ENCODE measurements at regions not wholly inside any gene's neighbourhood (a gene's known extent, or its start where the extent isn't known, plus 50 kb on each side); places are given as distances from the start of the nearest gene placed in this dataset.

DNA sequence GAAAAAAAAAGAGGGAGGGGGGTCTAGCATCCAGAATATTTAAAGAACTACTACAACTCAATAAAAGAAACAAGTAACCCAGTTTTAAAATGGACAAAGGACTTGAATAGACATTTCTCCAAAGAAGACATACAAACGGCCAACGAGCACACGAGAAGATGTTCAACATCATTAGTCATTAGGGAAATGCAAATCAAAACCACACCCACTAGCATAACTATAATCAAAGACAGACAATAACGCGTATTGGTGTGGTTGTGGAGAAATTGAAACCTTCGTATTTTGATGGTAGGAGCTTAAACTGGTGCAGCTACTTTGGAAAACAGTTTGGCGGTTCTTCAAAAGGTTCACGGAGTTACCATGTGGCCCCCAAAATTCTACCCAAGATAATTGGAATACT is 64.3 kb upstream of the CAB39 start:
- DNase-seq (ENCODE audit: low read depth), result no peak

DNA sequence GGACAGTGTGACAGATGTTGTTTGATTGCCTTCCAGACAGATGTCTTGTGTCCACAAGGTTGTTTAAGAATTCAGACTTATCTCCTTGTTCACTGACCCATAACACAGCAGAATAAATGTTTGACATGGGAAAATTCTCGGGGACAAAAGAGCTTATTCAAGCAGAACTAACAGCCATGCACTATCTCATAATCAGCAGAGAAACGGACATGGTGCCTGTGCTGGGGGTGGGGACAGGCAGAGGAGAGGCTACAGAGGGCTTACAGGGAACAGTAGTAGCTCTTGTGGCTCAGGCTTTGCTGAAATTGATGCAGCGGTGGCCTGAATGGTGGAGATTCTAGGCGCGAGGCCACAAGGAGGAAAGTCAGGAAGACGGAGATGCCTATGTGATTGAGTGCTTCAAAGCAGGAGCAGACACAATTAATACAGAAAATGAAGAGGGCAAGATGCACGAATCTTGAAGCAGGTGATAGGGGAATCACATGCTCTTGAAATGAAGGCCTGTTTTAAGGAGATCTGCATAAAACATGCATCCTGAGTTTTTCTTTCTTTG is 62.0 kb upstream of the CAB39 start:
- TF ChIP-seq, protein P1, sequence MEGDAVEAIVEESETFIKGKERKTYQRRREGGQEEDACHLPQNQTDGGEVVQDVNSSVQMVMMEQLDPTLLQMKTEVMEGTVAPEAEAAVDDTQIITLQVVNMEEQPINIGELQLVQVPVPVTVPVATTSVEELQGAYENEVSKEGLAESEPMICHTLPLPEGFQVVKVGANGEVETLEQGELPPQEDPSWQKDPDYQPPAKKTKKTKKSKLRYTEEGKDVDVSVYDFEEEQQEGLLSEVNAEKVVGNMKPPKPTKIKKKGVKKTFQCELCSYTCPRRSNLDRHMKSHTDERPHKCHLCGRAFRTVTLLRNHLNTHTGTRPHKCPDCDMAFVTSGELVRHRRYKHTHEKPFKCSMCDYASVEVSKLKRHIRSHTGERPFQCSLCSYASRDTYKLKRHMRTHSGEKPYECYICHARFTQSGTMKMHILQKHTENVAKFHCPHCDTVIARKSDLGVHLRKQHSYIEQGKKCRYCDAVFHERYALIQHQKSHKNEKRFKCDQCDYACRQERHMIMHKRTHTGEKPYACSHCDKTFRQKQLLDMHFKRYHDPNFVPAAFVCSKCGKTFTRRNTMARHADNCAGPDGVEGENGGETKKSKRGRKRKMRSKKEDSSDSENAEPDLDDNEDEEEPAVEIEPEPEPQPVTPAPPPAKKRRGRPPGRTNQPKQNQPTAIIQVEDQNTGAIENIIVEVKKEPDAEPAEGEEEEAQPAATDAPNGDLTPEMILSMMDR (conservative IDR thresholded peaks at IDR 0.05; ENCODE audit: low read length), result no peak
- no peak for DNase-seq (ENCODE audit: low read depth)
- no peak overlapping the region for H3K4me3 ChIP-seq (ENCODE audit: low read length)

More for the DNA sequence above, 64.3 kb upstream of the CAB39 start:
- H3K4me3 ChIP-seq (ENCODE audit: low read length), result no peak overlapping the region
- TF ChIP-seq, protein P1 (conservative IDR thresholded peaks at IDR 0.05; ENCODE audit: low read length), result no peak

DNA sequence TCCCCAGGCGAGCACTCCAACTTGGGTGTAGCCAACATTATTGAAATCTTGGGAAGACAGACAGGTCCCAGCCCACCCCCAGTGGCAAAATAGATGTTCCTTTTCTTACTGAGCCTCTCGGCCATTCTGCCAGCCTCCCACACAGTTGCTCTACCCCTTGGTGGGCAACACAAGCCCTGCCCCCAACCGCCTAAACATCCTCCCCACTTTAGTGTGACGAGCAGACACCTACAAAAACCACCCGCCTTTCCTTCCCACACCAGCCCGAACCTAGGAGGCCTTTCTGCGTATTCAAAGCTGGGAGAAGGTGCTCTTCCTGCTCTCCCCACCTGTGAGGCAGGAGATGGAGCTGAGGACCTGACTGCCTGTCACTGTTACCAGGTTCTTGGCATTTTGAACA is 58.6 kb upstream of the CAB39 start:
- DNase-seq (ENCODE audit: low read depth), result no peak
- TF ChIP-seq, protein P1 (conservative IDR thresholded peaks at IDR 0.05; ENCODE audit: low read length), result no peak
- no peak overlapping the region for H3K4me3 ChIP-seq (ENCODE audit: low read length)

DNA sequence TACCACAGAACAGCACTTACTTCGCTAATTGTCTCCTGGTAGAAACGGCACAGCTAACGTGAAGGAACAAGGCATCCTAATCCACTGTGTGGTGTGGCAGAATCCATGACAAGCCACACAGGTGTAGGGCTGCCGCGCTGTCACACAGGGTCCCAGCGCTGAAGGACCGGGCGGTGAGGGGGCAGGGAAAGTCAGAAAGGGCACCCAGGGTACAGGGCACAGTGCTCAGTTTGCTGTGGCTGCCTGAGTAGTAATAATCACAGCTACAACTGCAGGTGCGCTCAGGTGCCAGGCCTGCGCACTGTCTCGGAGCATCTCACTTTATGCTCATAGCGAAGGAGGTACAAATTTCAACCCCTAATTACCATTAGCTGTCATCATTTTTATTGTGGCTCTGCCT is 55.2 kb upstream of the CAB39 start:
- no peak overlapping the region for H3K4me3 ChIP-seq (ENCODE audit: low read length)
- DNase-seq (ENCODE audit: low read depth), result no peak

DNA sequence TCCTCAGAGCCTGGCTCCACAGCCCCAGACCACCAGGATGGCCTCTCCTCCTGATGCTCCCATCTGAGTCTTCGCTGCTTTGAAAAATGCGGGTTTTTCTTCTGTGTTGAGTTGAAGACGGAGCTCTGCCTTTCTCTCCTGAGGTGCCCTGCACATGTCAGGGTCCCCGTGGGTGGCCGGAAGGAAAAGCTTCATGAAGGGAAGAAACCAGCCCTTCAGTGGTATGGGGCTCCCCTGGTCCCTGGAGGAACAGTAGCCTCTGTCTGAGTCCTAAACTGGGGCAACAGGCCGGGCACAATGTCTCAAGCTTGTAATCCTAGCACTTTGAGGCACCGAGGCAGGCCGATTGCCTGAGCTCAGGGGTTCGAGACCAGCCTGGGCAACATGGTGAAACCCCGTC is 54.7 kb upstream of the CAB39 start:
- no peak for DNase-seq (ENCODE audit: low read depth)
- H3K4me3 ChIP-seq (ENCODE audit: low read length), result no peak overlapping the region
- TF ChIP-seq, protein P1 (conservative IDR thresholded peaks at IDR 0.05; ENCODE audit: low read length), result no peak

More for the DNA sequence above, 55.2 kb upstream of the CAB39 start:
- TF ChIP-seq, protein P1 (conservative IDR thresholded peaks at IDR 0.05; ENCODE audit: low read length), result no peak

DNA sequence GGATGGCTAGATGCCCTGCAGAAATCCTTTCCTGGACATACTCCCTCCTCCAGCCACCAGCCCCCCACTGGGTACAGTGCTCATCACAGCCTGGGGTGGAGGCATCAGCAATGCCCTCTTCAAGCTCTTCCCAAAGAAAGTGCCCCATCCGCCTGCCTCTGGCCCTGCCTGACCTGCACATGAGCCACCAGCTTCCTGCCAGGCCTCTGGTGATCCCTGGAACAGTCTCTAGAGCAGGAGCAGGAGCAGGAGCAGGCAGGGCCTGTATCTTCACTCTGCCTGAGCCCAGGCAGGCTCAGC is 54.1 kb upstream of the CAB39 start:
- no peak for DNase-seq (ENCODE audit: low read depth)
- no peak overlapping the region for H3K4me3 ChIP-seq (ENCODE audit: low read length)
- TF ChIP-seq, protein P1 (conservative IDR thresholded peaks at IDR 0.05; ENCODE audit: low read length), result no peak

DNA sequence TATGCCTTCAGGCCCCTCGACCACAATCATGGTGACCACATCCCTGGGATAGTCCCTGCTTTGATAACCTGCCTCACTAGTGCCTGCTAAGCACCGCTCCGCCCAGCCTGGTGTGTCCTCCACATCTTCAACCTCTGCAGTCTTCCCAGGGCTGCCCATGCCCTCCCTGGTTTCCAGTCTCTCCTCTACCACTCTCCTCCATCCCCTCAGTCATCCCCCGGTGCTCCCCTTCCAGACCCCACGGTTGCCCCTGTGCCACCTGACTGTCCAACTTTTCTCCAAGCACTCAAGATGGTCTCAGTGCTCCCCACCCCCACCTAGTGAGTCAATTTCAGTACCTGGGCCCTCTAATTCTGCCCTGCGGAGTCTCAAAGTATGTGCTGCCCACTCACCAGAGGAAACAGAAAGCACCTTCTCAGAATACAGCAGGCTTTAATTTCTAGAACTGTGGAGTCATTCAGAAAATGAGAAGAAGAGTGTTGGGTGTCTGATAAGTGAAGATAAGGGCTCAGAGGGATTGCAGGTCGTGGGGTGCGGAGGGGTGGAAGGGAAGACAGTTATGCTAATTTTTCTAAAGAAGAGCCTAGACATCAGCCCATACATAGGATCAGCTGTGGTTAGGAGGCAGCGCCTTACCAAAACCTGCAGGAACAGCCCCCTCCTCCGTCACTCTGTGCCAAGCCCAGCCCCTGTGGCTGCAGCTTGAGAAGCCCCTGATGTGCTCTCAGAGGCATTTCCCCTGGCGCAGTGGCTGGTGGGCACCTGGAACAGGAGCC is 53.6 kb upstream of the CAB39 start:
- TF ChIP-seq, protein P1 (conservative IDR thresholded peaks at IDR 0.05; ENCODE audit: low read length), result no peak
- DNase-seq (ENCODE audit: low read depth), result no peak
- no peak overlapping the region for H3K4me3 ChIP-seq (ENCODE audit: low read length)

Data from AG10803 (cell line).